Mucosa of descending colon (tissue), 3 donors: ENCODE measurements at regions not wholly inside any gene's neighbourhood (a gene's known extent, or its start where the extent isn't known, plus 50 kb on each side); places are given as distances from the start of the nearest gene placed in this dataset.

ENCODE experiments used
- ATAC-seq: fragments of 200-7000 bp; cut with Tn5 transposase; one replicate; pipeline ENCODE4 v1.9.1; 2020; ENCODE audit warnings: mild to moderate bottlenecking, moderate library complexity
- DNase-seq, 3 donors: peaks; one replicate each; pipeline ENCODE4 v3.0.0-alpha.2; 2020
- H3K36me3 ChIP-seq: fragments of 200-600 bp; one replicate; pipeline ENCODE4 v1.8.0; 2021; ENCODE audit warnings: low read depth, mild to moderate bottlenecking
- H3K4me1 ChIP-seq: fragments of 200-600 bp; one replicate; pipeline ENCODE4 v1.8.0; 2021; ENCODE audit warnings: low read depth, mild to moderate bottlenecking
- H3K4me3 ChIP-seq: fragments of 200-600 bp; one replicate; pipeline ENCODE4 v1.8.0; 2021; ENCODE audit warnings: mild to moderate bottlenecking
- H3K9me3 ChIP-seq: fragments of 200-600 bp; one replicate; pipeline ENCODE4 v1.8.0; 2021; ENCODE audit warnings: mild to moderate bottlenecking
- CTCF ChIP-seq: fragments of 200-600 bp; IDR thresholded peaks from one replicate; pipeline ENCODE4 v1.8.0; 2022; ENCODE audit warnings: antibody characterized with exemption, mild to moderate bottlenecking
- intact Hi-C, 2 donors: fragments of 100-400 bp; cut with DNase I in 1 of 2; cut with micrococcal nuclease in 1 of 2; formaldehyde crosslinking; loops; one replicate each; pipeline versions ENCODE4 v1.11.0 to v1.11.1; 2022; cut with DNase I, micrococcal nuclease
- donor health status: DM: no; HTN: no; CAD: no; lungs with moderate emphysema.
- donor health status: DM: no; HTN: no; CAD: no.
- donor health status: DM: no; HTN: yes; CAD: no.

- H3K4me3 ChIP-seq, result no peak overlapping the region
- no peak for ATAC-seq
- no peak for DNase-seq
- H3K4me1 ChIP-seq, result no peaks in the 10 kb centered on the region
- no peaks in the 10 kb centered on the region for H3K9me3 ChIP-seq
- TF ChIP-seq CTCF, result no peak
- H3K36me3 ChIP-seq, result no peaks in the 10 kb centered on the region
- intact Hi-C loops, result no loop called here
These were observed 119.0 kb upstream of the NRIP1 start for GRCh38 chr21:15183813-15184257.

GRCh38 chr21:15190412-15190811 is 125.6 kb upstream of the NRIP1 start:
- no peak for ATAC-seq
- intact Hi-C loops, result no loop called here

GRCh38 chr21:15190837-15191236 is 126.0 kb upstream of the NRIP1 start:
- Histone ChIP-seq H3K9me3 (no peaks in the 10 kb centered on the region), H3K4me3 (no peak overlapping the region), H3K4me1 (no peaks in the 10 kb centered on the region), H3K36me3 (no peaks in the 10 kb centered on the region)
- intact Hi-C loops, result no loop called here
- DNase-seq, result no peak
- ATAC-seq, result no peak
- TF ChIP-seq CTCF, result no peak

More at GRCh38 chr21:15190412-15190811, 125.6 kb upstream of the NRIP1 start:
- H3K36me3 ChIP-seq, result no peaks in the 10 kb centered on the region
- DNase-seq, result no peak
- no peaks in the 10 kb centered on the region for H3K9me3 ChIP-seq
- no peaks in the 10 kb centered on the region for H3K4me1 ChIP-seq
- TF ChIP-seq CTCF, result no peak
- H3K4me3 ChIP-seq, result no peak overlapping the region

- DNase-seq (no peak), ATAC-seq (no peak)
- intact Hi-C loops, result no loop called here
- no peaks in the 10 kb centered on the region for H3K4me1 ChIP-seq
- no peak for TF ChIP-seq CTCF
- H3K36me3 ChIP-seq, result no peaks in the 10 kb centered on the region
- H3K4me3 ChIP-seq, result no peak overlapping the region
- no peaks in the 10 kb centered on the region for H3K9me3 ChIP-seq
These were observed 126.5 kb upstream of the NRIP1 start for GRCh38 chr21:15191342-15191741.

GRCh38 chr21:15192243-15192642 is 127.4 kb upstream of the NRIP1 start:
- DNase-seq, result no peak
- no peaks in the 10 kb centered on the region for H3K36me3 ChIP-seq
- ATAC-seq, result no peak
- H3K4me1 ChIP-seq, result no peaks in the 10 kb centered on the region
- no peaks in the 10 kb centered on the region for H3K9me3 ChIP-seq
- H3K4me3 ChIP-seq, result no peak overlapping the region
- intact Hi-C loops, result no loop called here
- no peak for TF ChIP-seq CTCF

- Histone ChIP-seq H3K36me3 (no peaks in the 10 kb centered on the region), H3K9me3 (no peaks in the 10 kb centered on the region), H3K4me1 (no peaks in the 10 kb centered on the region), H3K4me3 (no peak overlapping the region)
- no peak for TF ChIP-seq CTCF
- intact Hi-C loops, result no loop called here
- no peak for DNase-seq
- no peak for ATAC-seq
These were observed 129.1 kb upstream of the NRIP1 start for GRCh38 chr21:15193937-15194336.
